ENCODE measurements at regions not wholly inside any gene's neighbourhood (a gene's known extent, or its start where the extent isn't known, plus 50 kb on each side); places are given as distances from the start of the nearest gene placed in this dataset.

- H3K9me3 ChIP-seq (ENCODE audit: control insufficient read depth, low read length), result no peaks in the 10 kb centered on the region
- H3K9ac ChIP-seq, result no peak overlapping the region
- H3K4me3 ChIP-seq (ENCODE audit: low read depth, low read length), result no peak overlapping the region
- no peaks in the 10 kb centered on the region for H3K36me3 ChIP-seq (ENCODE audit: control insufficient read depth, insufficient read depth, low read length)
- no peaks in the 10 kb centered on the region for H3K27me3 ChIP-seq (ENCODE audit: control insufficient read depth, insufficient read depth, low read length)
- no peak overlapping the region for H3K27ac ChIP-seq
- no peaks in the 10 kb centered on the region for H3K4me1 ChIP-seq
- no peak overlapping the region for H3K4me2 ChIP-seq (ENCODE audit: low read length)
- TF ChIP-seq CTCF (IDR thresholded peaks at IDR 0.05), result no peak
- no peak overlapping the region for H2AFZ ChIP-seq
- H3K79me2 ChIP-seq, result no peaks in the 10 kb centered on the region
These were observed 814.8 kb upstream of the PRKX start for GRCh38 chrX:4528247-4528646.

GRCh38 chrX:4485912-4486311, 772.5 kb upstream of the PRKX start:
- no peak for TF ChIP-seq CTCF (IDR thresholded peaks at IDR 0.05)
- Histone ChIP-seq H3K27ac (no peak overlapping the region), H3K4me1 (no peaks in the 10 kb centered on the region), H3K4me3 (ENCODE audit: low read depth, low read length) (no peak overlapping the region), H3K27me3 (ENCODE audit: control insufficient read depth, insufficient read depth, low read length) (no peaks in the 10 kb centered on the region), H3K4me2 (ENCODE audit: low read length) (no peak overlapping the region), H3K36me3 (ENCODE audit: control insufficient read depth, insufficient read depth, low read length) (no peaks in the 10 kb centered on the region), H2AFZ (no peak overlapping the region), H3K79me2 (no peaks in the 10 kb centered on the region), H3K9me3 (ENCODE audit: control insufficient read depth, low read length) (no peaks in the 10 kb centered on the region), H3K9ac (no peak overlapping the region)

- Histone ChIP-seq H3K4me2 (ENCODE audit: low read length) (no peak overlapping the region), H3K36me3 (ENCODE audit: control insufficient read depth, insufficient read depth, low read length) (no peaks in the 10 kb centered on the region), H3K79me2 (no peaks in the 10 kb centered on the region), H3K4me3 (ENCODE audit: low read depth, low read length) (no peak overlapping the region), H3K9ac (no peak overlapping the region), H2AFZ (no peak overlapping the region), H3K4me1 (no peaks in the 10 kb centered on the region), H3K27me3 (ENCODE audit: control insufficient read depth, insufficient read depth, low read length) (no peaks in the 10 kb centered on the region), H3K27ac (no peak overlapping the region), H3K9me3 (ENCODE audit: control insufficient read depth, low read length) (no peaks in the 10 kb centered on the region)
- no peak for TF ChIP-seq CTCF (IDR thresholded peaks at IDR 0.05)
These were observed 770.8 kb upstream of the PRKX start for GRCh38 chrX:4484266-4484665.

- Histone ChIP-seq H3K79me2 (no peaks in the 10 kb centered on the region), H3K4me1 (no peaks in the 10 kb centered on the region), H3K36me3 (ENCODE audit: control insufficient read depth, insufficient read depth, low read length) (no peaks in the 10 kb centered on the region), H3K4me3 (ENCODE audit: low read depth, low read length) (no peak overlapping the region), H3K27me3 (ENCODE audit: control insufficient read depth, insufficient read depth, low read length) (no peaks in the 10 kb centered on the region), H2AFZ (no peak overlapping the region), H3K4me2 (ENCODE audit: low read length) (no peak overlapping the region), H3K9ac (no peak overlapping the region), H3K9me3 (ENCODE audit: control insufficient read depth, low read length) (no peaks in the 10 kb centered on the region), H3K27ac (no peak overlapping the region)
- TF ChIP-seq CTCF (IDR thresholded peaks at IDR 0.05), result no peak
These were observed 738.1 kb upstream of the PRKX start for GRCh38 chrX:4451591-4451990.

GRCh38 chrX:4450177-4450576, 736.7 kb upstream of the PRKX start:
- no peak overlapping the region for H3K9ac ChIP-seq
- H3K4me1 ChIP-seq, result no peaks in the 10 kb centered on the region
- H3K36me3 ChIP-seq (ENCODE audit: control insufficient read depth, insufficient read depth, low read length), result no peaks in the 10 kb centered on the region
- H3K4me2 ChIP-seq (ENCODE audit: low read length), result no peak overlapping the region
- H3K27me3 ChIP-seq (ENCODE audit: control insufficient read depth, insufficient read depth, low read length), result no peaks in the 10 kb centered on the region
- TF ChIP-seq CTCF (IDR thresholded peaks at IDR 0.05), result no peak
- H2AFZ ChIP-seq, result no peak overlapping the region
- no peak overlapping the region for H3K27ac ChIP-seq
- no peaks in the 10 kb centered on the region for H3K9me3 ChIP-seq (ENCODE audit: control insufficient read depth, low read length)
- no peak overlapping the region for H3K4me3 ChIP-seq (ENCODE audit: low read depth, low read length)
- no peaks in the 10 kb centered on the region for H3K79me2 ChIP-seq

All from parathyroid adenoma (tissue), 2 donors.